Activated naive CD8-positive, alpha-beta T cell treated with anti-CD3 and anti-CD28 coated beads, Interleukin-2, amount 50 U/mL, for 16 hours (primary cell): ENCODE measurements at regions not wholly inside any gene's neighbourhood (a gene's known extent, or its start where the extent isn't known, plus 50 kb on each side); places are given as distances from the start of the nearest gene placed in this dataset.

Source experiments
- DNase-seq: peaks from one replicate; pipeline ENCODE4 v3.0.0-alpha.2; 2020; ENCODE audit warnings: low read depth, low spot score

DNA sequence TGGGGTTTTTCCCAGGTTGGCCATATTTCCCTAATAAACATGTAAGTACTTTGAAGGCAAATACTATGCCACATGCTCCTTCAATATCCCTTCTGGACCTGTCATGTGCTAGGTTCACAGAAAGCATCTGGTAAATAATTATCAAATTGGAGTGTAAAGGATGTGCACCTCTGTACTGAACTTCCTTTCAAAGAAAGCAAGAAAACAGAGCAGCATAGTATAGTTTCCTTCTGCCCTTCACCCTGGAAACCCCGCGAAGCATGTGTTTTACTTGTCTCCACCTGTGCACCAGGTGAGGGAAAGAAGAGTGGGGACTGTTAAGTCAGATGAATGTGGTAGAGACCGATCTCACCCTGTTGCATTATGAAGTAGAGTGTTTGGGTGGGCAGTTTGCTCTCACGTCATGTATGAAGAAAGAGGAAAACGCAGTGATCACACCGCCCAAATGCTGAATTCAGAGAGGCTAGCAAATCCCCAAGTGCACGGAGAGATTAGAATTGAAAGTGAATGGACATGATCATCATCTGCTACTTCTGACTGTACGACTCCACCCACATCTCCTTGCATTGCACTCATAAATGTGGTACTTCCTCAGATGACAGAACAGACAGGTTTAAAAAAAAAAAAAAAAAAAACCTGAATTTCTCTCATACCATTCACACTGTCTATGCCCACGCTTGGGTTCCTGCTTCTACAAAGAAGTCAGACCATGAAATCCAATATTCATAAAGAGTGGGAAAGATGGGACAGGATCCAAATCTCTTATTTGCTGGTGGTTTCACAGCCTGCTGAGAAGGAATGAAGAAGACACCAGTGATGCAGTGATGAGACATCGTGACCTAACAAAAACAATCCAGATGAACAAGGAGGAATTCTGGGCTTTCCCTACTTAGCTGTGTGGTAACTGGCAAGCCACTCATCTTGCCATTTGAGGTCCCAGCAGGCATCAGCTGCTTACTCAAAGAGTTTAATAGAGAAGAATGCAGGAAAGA is 448.6 kb downstream of the BCL11A start:
- DNase-seq = no peak

DNA sequence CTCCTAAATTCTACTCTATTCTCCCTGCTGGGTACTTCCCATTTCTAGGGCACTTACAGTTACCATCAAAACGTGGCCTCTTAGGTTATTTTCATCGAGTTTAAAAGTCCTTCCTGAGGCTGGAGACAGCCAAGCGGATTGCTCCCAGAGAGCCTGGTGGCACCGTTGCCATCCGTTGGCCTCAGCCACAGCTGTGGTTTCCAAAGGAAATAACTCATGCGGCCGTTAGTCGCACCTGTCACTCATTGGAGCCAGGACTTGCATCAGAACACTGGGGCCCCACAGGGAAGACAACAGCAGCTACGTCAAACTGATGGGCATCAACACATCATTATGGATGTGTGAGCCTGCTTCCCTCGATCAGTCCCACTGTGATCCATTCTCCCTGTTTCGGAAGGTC is 453.4 kb downstream of the BCL11A start:
- DNase-seq = no peak

DNA sequence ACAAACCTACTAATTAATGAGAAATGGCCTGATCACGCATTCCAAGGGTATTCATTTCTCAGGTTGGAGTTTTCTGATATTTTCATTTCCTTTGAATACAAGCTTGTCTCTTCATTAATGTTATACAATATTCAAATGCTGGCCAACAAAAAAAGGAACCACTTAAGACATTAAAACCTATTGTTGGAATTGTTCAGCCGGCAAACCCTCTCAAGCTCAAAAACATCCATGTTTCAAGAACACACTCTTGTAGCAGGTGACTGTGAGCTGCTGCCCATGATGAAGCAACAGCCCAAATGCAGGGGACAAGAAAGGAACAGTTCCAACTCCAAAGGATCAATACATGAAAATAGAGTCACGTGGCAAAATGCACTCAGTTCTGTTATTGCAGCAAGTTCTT is 454.5 kb downstream of the BCL11A start:
- DNase-seq = no peak

DNA sequence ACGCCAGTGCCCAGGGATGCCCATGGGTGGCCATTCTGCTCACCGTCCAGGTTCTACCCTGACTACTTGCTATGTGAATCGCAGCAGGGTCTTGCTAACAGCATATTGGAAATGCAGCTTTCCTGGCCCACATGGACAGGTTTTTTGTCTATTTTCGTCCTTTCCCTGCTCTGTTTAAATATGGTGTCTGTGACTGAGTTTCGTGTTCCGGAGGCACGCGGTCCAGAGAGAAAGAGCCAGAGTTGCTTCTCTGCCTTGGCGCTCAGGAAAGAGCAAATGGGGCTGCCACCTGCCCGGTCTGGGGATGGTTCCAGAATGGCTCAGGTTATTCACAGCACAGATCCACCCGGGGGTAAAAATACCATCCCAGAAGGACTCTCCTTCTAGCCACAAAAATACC is 456.2 kb downstream of the BCL11A start:
- DNase-seq = no peak

DNA sequence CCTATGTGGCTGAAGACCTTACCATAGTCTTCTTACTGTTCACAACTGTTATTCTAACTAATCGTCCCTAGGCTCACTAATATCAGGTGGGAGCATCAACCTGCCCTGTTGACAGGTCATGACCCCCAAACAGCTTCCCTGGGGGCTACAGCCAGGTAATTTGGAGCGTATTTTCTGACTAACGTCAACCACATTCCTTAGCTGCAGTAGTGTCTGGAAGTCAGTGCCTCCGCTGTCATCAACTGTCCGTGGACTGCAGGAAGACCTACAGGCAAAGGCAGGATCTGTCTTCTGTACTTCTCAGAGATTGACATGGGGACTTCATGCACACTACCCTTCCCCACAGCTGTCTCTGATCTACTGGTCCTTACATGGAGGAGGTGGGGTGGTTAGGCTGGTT is 456.9 kb downstream of the BCL11A start:
- DNase-seq = no peak

DNA sequence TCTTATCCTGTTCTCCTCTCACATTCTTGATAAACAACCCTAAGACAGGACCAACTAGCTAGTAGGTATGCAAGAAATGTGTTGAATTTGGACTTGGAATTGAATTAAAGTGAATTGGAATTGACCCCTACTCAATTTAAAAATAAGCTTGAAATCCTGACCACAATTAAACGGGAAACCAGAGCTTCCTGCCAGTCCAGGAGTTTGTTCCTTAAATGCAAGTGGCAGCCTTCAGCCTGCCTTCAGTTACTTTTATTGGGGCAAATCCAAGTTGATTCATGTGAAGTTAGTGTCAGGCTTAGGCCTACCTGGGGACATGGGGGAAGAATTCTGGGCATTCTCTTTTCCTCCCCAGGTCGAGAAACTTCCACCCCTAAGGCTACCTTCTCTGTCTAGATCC is 457.6 kb downstream of the BCL11A start:
- no peak for DNase-seq

DNA sequence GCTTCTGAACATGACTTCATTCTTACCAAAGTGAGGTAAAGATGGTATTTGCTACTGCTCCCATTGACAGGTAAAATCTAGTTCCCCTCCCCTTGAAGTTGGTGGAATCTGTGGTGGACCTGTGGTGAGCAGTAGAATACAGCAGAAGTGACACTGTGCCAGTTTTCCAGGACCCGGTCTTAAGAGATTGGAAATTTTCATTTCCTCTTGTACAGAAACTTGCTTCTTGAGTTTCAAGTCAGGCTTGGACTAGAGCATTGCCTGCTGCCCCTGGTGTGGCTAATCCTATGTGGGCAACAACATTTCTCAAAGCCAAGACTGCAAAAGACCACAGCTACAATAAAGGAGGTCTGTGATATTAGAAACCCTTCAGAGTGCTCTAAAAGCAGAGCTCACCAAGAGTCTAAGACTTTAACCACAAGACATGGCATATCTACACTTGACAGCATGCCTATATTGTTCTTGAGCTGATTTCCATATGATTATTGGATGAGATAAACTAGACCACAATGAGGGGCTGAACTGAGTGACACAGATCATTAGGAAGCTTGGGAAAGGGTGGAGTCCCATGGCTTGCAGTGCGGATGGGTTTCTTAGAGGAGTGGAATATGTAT is 458.1 kb downstream of the BCL11A start:
- DNase-seq = no peak

DNA sequence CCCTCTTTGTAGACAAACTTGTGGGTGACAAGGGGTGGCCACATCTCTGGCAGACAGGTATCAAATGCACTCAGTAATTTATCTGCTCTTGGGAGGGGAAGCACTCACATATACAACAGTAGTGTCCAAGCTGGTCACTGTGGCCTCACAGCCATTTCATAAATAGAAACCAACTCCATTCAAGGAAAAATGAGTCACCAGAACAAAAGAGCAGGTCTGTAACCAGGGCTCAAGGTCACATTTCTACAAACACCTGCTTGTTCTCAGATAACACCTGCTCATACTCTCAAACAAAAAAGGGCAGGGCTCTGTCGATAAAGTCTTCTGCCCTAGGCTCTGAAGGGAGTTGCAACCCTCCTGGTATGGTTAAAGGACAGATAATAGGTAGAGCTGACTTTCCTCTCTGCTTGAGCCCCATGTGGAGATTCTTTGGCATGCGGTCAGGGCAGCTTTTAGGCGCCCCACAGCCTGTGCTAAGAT is 459.0 kb downstream of the BCL11A start:
- DNase-seq = no peak

DNA sequence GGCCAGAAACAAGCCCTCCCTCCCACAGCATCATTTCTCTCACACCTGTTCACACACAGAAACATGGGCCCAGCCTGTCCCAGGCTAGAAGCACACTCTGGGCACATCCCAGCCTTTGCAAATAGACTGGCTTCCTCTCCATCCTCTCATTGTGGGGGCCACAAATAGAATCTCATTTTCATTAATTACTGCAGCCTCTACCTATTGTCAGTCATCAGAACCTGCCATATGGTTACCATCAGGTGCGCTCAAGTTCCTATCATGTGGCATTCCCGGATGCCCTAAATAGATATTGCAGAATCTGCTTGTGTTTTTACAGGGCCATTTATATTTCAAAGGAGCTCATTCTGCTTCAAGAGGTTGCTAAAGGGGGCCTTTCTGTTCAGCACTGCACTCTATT is 460.7 kb downstream of the BCL11A start:
- DNase-seq = no peak

DNA sequence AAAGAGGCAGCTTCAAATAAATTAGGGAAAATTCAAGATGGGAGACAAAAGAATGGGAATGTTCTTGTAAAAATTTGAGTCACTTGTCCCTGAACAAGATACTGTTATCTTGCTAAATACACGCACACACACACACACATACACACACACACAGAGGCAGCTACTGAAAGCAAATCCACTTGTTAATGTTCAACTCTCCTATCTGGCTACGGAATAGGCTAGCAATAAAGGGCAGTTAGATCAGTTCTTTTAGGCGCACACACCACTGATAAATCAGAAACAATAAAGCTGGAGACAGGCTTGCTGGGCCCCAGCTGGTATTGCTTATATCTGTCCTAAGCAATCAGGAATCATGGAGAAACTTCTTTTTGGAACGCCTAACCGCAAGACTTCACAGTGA is 461.6 kb downstream of the BCL11A start:
- no peak for DNase-seq

DNA sequence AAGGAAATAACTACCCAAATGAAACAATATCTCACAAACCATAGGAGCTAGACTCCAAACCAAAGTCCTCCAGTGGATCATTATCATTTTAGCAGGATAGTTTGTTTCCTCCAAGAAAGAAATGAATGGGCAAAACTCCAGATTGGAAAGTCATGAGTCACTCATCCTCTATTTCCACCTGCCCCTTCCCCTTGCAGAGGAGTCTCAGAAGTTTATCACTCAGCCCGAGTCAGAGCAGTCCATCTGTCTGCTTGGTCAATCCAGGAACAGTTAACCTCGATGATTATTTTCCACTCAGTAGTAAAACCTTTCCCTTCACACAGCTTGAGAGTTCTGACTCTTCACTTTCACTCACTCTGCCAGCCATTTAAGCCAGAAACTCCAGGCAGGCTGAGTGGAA is 462.2 kb downstream of the BCL11A start:
- no peak for DNase-seq

DNA sequence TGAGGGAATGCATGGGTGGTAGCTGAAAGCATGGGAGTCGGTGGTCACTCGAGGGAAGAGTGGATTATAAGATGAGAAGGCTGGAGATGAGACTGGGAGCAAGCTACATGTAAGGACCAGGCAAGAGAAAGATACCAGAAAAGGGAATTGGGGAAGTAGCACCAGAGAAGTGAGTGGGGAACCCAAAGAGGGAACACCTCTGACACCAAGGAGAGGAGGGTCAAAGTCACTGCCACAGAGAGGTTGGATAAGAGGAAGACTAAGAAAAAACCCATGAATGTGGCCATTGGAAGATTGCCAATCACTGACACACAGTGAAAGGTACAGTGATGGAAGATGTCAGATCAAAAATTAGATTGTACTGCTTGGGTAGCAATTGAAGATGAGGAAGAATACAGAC is 473.9 kb downstream of the BCL11A start:
- DNase-seq = no peak

DNA sequence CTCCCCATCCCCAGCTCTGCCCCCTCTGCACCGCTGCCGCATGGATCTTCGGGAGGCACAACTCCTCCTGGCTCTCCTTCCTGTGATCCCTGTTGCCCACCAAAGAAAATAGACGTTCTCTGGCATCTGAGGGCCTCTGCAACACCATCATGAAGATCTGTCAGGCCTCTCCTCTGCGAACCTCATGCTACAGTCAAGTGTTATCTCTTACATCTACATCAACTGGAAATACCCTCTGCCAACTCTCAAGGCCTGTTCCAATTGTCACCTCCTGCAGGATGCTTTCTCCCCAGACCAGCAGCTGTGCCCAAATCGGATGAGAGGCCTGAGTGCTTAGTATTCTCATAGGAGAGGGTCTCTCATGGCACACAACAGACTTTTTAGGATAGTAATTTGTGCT is 478.4 kb downstream of the BCL11A start:
- no peak for DNase-seq

DNA sequence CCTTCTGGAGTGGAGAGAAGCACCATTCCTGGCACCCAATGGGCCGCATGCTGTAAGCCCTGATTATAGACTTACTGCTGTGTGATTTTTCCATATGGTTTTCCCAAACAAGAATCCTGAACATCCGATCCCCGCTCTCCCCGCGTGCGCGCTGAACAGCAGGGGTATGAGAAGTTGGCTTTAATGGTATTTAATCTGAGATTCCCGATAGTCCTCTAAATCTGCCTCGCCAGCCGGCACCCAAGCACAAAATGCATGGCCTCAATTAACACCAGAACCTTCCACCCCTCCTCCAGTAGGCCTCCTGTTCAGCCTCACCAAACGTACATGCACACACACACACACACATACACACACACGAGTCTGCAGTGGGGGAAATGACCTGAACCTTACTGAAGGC is 480.3 kb downstream of the BCL11A start:
- DNase-seq = no peak

DNA sequence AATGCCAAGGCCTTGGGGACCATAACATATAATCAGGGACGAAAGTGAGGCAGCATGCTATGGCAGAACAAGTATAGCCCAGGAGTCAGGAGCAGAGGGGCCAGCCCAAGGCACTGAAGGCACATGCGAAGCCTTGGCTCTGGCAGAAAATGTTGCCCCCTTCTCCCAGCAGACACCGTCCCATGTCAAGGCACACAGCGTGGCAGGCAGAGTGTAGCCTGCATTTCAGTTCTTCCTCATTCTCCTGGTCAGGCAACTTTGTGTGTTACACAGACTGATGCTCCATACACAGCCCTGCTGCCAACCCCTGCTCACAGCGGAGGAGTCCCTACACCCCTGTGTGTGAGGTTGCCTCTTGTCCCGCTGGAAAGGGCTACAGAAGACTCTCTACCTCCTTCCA is 480.8 kb downstream of the BCL11A start:
- no peak for DNase-seq

DNA sequence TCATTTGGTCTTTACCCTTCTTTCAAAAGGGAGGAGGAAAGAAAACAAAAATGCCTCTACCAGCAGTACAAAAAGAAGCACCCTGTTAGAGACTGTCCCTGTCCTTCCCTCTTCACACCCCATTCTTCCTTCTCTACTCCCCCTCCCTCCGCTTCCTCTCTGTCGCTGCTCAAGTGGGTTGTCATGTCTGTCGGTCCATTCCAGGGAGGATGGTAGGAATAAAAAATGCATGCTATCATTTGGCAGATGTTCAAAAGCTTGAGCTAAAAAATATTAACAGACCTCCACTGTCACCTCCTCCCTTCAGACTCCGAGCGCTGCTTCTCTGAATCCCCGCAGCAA is 482.0 kb downstream of the BCL11A start:
- DNase-seq = no peak

DNA sequence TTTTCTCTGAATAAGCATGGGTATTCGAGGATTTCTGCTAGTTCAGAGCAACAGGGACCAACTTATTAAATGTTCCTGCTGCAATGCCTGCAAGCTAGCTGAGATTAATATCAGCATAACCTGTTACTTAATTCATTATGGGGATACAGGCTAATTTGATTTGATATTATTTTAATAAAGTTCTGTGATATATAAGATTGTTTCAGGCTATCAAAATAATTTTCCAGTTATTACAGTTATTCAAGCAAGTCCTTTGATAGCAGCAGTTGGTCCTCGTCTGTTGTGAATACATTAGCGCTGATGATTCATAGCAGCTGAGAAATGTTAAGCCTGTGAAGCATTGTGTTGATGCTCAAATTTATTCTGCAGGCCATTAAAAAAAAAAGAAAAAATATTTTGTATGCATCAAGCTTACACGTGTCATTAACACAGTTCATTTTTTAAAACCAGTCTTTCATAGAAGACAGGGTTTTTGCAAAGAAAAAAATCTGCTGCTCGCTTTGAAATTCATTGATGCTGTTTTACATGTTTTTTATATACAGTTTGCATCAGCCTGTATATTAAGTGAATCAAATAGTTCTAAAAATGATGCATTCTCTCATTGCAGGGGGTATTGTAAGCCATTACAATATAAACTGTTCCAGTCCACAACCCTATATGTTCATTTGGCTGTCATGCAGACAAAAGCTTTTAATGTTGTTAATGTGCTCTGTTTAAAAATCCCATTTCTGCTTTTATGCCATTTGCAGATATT is 482.5 kb downstream of the BCL11A start:
- no peak for DNase-seq

DNA sequence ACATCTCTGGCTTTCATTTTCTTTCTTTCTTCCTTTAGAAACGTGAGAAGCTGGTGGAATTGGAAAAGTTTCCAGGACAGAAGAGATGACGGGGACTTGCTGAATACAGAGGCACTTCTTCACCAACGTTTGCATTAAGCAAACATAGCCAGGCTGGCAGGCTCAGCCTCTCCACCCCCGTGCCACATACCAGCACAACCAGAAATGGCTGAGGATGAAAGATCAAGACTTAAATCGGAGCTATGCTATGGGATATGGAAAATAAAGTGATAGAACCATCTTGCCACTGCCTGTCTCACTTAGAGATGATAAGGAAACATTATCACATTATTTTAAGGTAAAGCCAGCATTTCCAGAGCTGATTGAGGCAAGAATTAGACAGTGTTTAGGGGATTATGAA is 483.3 kb downstream of the BCL11A start:
- no peak for DNase-seq

DNA sequence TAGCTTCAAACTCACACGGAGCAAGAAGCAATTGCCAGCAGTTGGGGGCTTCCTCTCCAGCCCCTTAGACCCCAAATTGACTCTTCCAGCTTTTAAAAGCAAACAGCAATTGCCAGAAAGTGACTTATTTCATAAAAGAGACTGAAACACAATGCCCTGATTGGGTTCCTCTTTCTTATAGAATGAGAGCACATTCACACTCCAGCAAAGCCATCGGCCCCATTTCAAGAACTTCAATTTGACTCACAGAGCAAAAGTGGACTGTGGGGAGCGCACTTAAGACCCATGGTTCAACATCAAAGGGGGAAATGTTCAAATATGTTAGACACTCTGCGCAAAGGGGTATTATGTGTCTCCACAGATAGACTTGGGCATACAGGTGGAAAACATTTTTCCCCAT is 484.7 kb downstream of the BCL11A start:
- DNase-seq = no peak

DNA sequence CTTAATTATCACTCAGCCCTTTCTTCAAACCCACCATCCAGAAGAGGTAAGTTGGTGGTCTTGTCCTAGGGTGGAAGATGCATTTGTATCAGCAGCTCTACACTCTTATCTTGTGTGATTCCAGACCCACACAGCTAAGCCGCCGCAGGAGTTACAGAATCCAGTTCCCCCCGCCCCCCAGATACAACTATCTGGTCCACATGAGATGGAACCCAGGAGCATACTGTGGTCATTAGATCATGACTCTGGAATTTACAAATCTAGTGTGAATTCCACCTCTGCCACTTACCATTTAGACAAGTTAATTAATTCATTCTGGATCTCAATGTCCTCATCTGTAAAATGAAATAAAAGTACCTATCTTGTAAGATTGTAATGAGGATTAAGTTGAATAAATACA is 486.4 kb downstream of the BCL11A start:
- DNase-seq = no peak

DNA sequence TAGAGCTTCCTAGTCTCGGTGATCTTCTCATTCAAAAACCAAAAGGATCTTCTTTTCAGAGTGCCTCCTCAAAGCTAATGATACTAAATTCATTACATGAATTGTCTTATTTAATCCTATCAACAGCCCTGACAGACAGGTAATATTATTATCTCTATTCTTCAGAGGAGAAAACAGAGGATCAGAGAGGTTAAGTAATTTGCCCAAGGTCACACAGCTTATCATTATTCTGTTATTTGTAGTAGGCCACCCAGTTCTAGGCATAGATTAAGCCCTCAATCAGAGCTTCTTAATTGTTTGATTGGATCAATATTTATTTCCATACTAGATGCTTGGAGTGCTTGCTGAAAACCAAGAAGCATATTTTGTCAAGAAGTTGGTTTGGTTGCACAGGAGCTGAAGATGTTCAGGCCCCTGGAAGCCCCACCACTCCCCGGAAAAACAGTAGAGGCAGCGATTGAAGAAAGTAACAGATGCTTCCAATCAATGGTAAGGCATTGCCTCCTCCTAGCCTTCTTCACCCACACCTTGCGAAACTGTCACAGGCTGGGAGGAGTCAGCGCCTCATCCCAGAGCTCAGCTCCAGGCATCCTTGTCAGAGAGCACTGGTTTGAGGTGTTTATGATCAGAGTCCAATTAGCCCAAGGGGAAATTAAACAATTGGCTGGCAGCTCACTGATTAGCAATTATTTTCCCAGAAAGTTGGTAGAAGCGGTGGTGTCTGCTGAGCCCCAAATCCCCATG is 487.2 kb downstream of the BCL11A start:
- DNase-seq = no peak
